Kidney (tissue), 13 donors: ENCODE measurements at regions not wholly inside any gene's neighbourhood (a gene's known extent, or its start where the extent isn't known, plus 50 kb on each side); places are given as distances from the start of the nearest gene placed in this dataset.

Experiments used
- DNase-seq, 5 donors: peaks; one replicate each; pipeline ENCODE4 v3.0.0-alpha.2; 2013 to 2020
- FAIRE-seq: peaks from 2 replicates; lab custom pipeline; 2012; peaks lifted over from hg19 to GRCh38; lab: Jason Lieb, UNC
- H3K27ac ChIP-seq, 2 donors: one replicate each; pipeline ENCODE4 v1.7.0; 2013; ENCODE audit warnings: low read depth in 2 of 2, low read length in 2 of 2, inconsistent platforms in 1 of 2
- H3K27me3 ChIP-seq: one replicate; pipeline ENCODE4 v1.7.1; 2013; ENCODE audit warnings: low read length, inconsistent platforms; ENCODE audit not compliant: control insufficient read depth, insufficient read depth
- H3K36me3 ChIP-seq, 3 donors: one replicate each; pipeline versions ENCODE4 v1.7.0 to v1.7.1; 2013; ENCODE audit warnings: low read length in 3 of 3, control low read depth in 1 of 3, inconsistent platforms in 1 of 3; ENCODE audit not compliant: insufficient read depth in 3 of 3, control insufficient read depth in 2 of 3
- H3K4me1 ChIP-seq, 3 donors: one replicate each; pipeline versions ENCODE4 v1.7.0 to v1.7.1; 2013; ENCODE audit warnings: low read length in 3 of 3, inconsistent platforms in 1 of 3, low read depth in 1 of 3; ENCODE audit not compliant: control insufficient read depth in 2 of 3, insufficient read depth in 2 of 3
- H3K4me3 ChIP-seq, 3 donors: one replicate each; pipeline versions ENCODE4 v1.7.0 to v1.8.1; 2013; ENCODE audit warnings: low read length in 3 of 3, control low read depth in 1 of 3, inconsistent platforms in 1 of 3
- H3K9ac ChIP-seq, 3 donors: one replicate each; pipeline versions ENCODE4 v1.7.0 to v1.7.1; 2013; ENCODE audit warnings: low read length in 3 of 3, control low read depth in 1 of 3, inconsistent platforms in 1 of 3
- H3K9me3 ChIP-seq, 3 donors: one replicate each; pipeline versions ENCODE4 v1.7.0 to v1.7.1; 2013; ENCODE audit warnings: low read length in 3 of 3, control low read depth in 1 of 3, inconsistent platforms in 1 of 3; ENCODE audit not compliant: control insufficient read depth in 2 of 3, insufficient read depth in 1 of 3
- CTCF ChIP-seq: IDR thresholded peaks from 3 replicates; pipeline ENCODE4 v1.5.1; 2012; ENCODE audit warnings: mild to moderate bottlenecking, moderate library complexity, borderline replicate concordance; ENCODE audit not compliant: insufficient read depth; ENCODE audit errors: extremely low read depth
- intact Hi-C: fragments of 100-400 bp; cut with DNase I; formaldehyde crosslinking; loops from one replicate; pipeline ENCODE4 v1.11.1; 2022
- donor health status: control.
- donor health status: control.
- donor health status: control.
- donor health status: control.
- donor health status: control.
- donor health status: DM: yes; HTN: yes; CAD: no.
- donor health status: Normal renal cell carcinoma (clear cell type).

GRCh38 chr1:185681034-185681633 lies 53.1 kb upstream of the HMCN1 start:
- no peaks in the 10 kb centered on the region for H3K9me3 ChIP-seq
- intact Hi-C loops = loop anchor here (10.0 kb wide), 1 partner anchor 446 kb away; no protein-coding TSS in a partner anchor
- no peaks in the 10 kb centered on the region for H3K27me3 ChIP-seq
- peak; percentile 69 for TF ChIP-seq CTCF
- peak; percentile 32 for FAIRE-seq
- H3K27ac ChIP-seq = no peak overlapping the region
- no peak overlapping the region for H3K4me3 ChIP-seq
- no peak overlapping the region for H3K9ac ChIP-seq
- no peaks in the 10 kb centered on the region for H3K36me3 ChIP-seq
- peak in 2 of 5 donors; percentile 49 to 67 for DNase-seq
- peaks cover 0 to 17% (median 7%) of the 10 kb centered on the region in 3 donors for H3K4me1 ChIP-seq

- Histone ChIP-seq H3K4me1 (peaks cover 0 to 17% (median 7%) of the 10 kb centered on the region in 3 donors), H3K4me3 (no peak overlapping the region), H3K36me3 (no peaks in the 10 kb centered on the region), H3K9me3 (no peaks in the 10 kb centered on the region), H3K27me3 (no peaks in the 10 kb centered on the region), H3K27ac (peak overlapping the region in 1 of 2 donors; percentile 51), H3K9ac (no peak overlapping the region)
- no peak for TF ChIP-seq CTCF
- FAIRE-seq (no peak), DNase-seq (no peak)
- intact Hi-C loops = loop anchor here (10.0 kb wide), 1 partner anchor 446 kb away; no protein-coding TSS in a partner anchor
Measured at GRCh38 chr1:185680453-185680852, 53.7 kb upstream of the HMCN1 start.

GRCh38 chr1:185679220-185679619 lies 55.0 kb upstream of the HMCN1 start:
- intact Hi-C loops = no loop called here
- Histone ChIP-seq H3K4me3 (no peak overlapping the region), H3K27me3 (no peaks in the 10 kb centered on the region), H3K9ac (no peak overlapping the region), H3K27ac (no peak overlapping the region), H3K36me3 (no peaks in the 10 kb centered on the region), H3K9me3 (no peaks in the 10 kb centered on the region), H3K4me1 (peaks cover 0 to 17% (median 7%) of the 10 kb centered on the region in 3 donors)
- FAIRE-seq (no peak), DNase-seq (peak in 1 of 5 donors; percentile 25)
- TF ChIP-seq CTCF = no peak
